Muscle of leg (tissue), 3 donors: ENCODE measurements at regions not wholly inside any gene's neighbourhood (a gene's known extent, or its start where the extent isn't known, plus 50 kb on each side); places are given as distances from the start of the nearest gene placed in this dataset.

Experiments
- DNase-seq: peaks from one replicate; pipeline ENCODE4 v3.0.0; 2013
- H3K27ac ChIP-seq: one replicate; pipeline ENCODE4 v1.5.1; 2013; ENCODE audit warnings: mild to moderate bottlenecking, low read length, control low read depth
- H3K27me3 ChIP-seq: one replicate; pipeline ENCODE4 v1.6.1; 2013; ENCODE audit warnings: low read length; ENCODE audit not compliant: control insufficient read depth, insufficient read depth
- H3K36me3 ChIP-seq: one replicate; pipeline ENCODE4 v1.6.1; 2013; ENCODE audit warnings: low read length; ENCODE audit not compliant: control insufficient read depth, insufficient read depth
- H3K4me1 ChIP-seq: one replicate; pipeline ENCODE4 v1.6.1; 2013; ENCODE audit warnings: low read length; ENCODE audit not compliant: control insufficient read depth, insufficient read depth
- H3K4me3 ChIP-seq: one replicate; pipeline ENCODE4 v1.5.1; 2013; ENCODE audit warnings: low read length, control low read depth
- H3K9me3 ChIP-seq: replicated peaks from 2 replicates; pipeline ENCODE4 v1.6.1; 2013; ENCODE audit warnings: low read depth, low read length; ENCODE audit not compliant: control insufficient read depth
- WGBS: methylation state at CpG from one replicate; pipeline ENCODE4 v1.1.5; 2013; ENCODE audit warnings: missing lambda C conversion rate; ENCODE audit not compliant: insufficient coverage; 5-methylcytosine and 5-hydroxymethylcytosine counted together

GRCh38 chr5:6069496-6070185 is 308.7 kb downstream of the MED10 start:
- no peaks in the 10 kb centered on the region for H3K9me3 ChIP-seq
- H3K27me3 ChIP-seq: no peaks in the 10 kb centered on the region
- no peaks in the 10 kb centered on the region for H3K4me1 ChIP-seq
- no peaks in the 10 kb centered on the region for H3K36me3 ChIP-seq
- WGBS: 30% methylated on average over 2 of the region's 4 CpGs
- no peak for DNase-seq
- H3K27ac ChIP-seq: no peak overlapping the region
- H3K4me3 ChIP-seq: no peak overlapping the region

GRCh38 chr5:6066016-6066415 is 312.3 kb downstream of the MED10 start:
- no peak for DNase-seq
- no peaks in the 10 kb centered on the region for H3K4me1 ChIP-seq
- no peak overlapping the region for H3K4me3 ChIP-seq
- H3K9me3 ChIP-seq: no peaks in the 10 kb centered on the region
- H3K27ac ChIP-seq: no peak overlapping the region
- no peaks in the 10 kb centered on the region for H3K27me3 ChIP-seq
- 40% methylated on average over 1 of the region's 1 CpG for WGBS
- no peaks in the 10 kb centered on the region for H3K36me3 ChIP-seq

- no peaks in the 10 kb centered on the region for H3K27me3 ChIP-seq
Observed at GRCh38 chr5:6059137-6059800, 319.1 kb downstream of the MED10 start.

GRCh38 chr5:6058055-6058715 is 320.2 kb downstream of the MED10 start:
- WGBS: 89% methylated on average over 13 of the region's 14 CpGs
- Histone ChIP-seq H3K27me3 (no peaks in the 10 kb centered on the region), H3K9me3 (no peaks in the 10 kb centered on the region)

More at GRCh38 chr5:6059137-6059800, 319.1 kb downstream of the MED10 start:
- DNase-seq: no peak
- WGBS: 68% methylated on average over 7 of the region's 12 CpGs
- Histone ChIP-seq H3K36me3 (no peaks in the 10 kb centered on the region), H3K4me1 (no peaks in the 10 kb centered on the region), H3K9me3 (no peaks in the 10 kb centered on the region), H3K27ac (no peak overlapping the region), H3K4me3 (no peak overlapping the region)

GRCh38 chr5:6056280-6056679 is 322.1 kb downstream of the MED10 start:
- Histone ChIP-seq H3K27me3 (no peaks in the 10 kb centered on the region), H3K4me3 (no peak overlapping the region)
- WGBS: 80% methylated on average over 1 of the region's 4 CpGs

More at GRCh38 chr5:6058055-6058715, 320.2 kb downstream of the MED10 start:
- Histone ChIP-seq H3K4me3 (no peak overlapping the region), H3K27ac (no peak overlapping the region), H3K4me1 (no peaks in the 10 kb centered on the region), H3K36me3 (no peaks in the 10 kb centered on the region)
- no peak for DNase-seq

GRCh38 chr5:6049662-6050061 is 328.7 kb downstream of the MED10 start:
- Histone ChIP-seq H3K27ac (no peak overlapping the region), H3K9me3 (no peaks in the 10 kb centered on the region), H3K4me1 (no peaks in the 10 kb centered on the region), H3K36me3 (no peaks in the 10 kb centered on the region), H3K27me3 (no peaks in the 10 kb centered on the region), H3K4me3 (no peak overlapping the region)
- WGBS: no CpG with 5 or more reads among the region's 4 CpGs
- no peak for DNase-seq

More at GRCh38 chr5:6056280-6056679, 322.1 kb downstream of the MED10 start:
- Histone ChIP-seq H3K4me1 (no peaks in the 10 kb centered on the region), H3K36me3 (no peaks in the 10 kb centered on the region), H3K27ac (no peak overlapping the region), H3K9me3 (no peaks in the 10 kb centered on the region)
- no peak for DNase-seq

GRCh38 chr5:6048746-6049145 is 329.6 kb downstream of the MED10 start:
- WGBS: 86% methylated on average over 1 of the region's 2 CpGs
- H3K4me1 ChIP-seq: no peaks in the 10 kb centered on the region
- H3K36me3 ChIP-seq: no peaks in the 10 kb centered on the region

GRCh38 chr5:6046296-6046967 is 331.9 kb downstream of the MED10 start:
- 61% methylated on average over 6 of the region's 16 CpGs for WGBS
- no peak overlapping the region for H3K27ac ChIP-seq

More at GRCh38 chr5:6048746-6049145, 329.6 kb downstream of the MED10 start:
- Histone ChIP-seq H3K27me3 (no peaks in the 10 kb centered on the region), H3K27ac (no peak overlapping the region), H3K9me3 (no peaks in the 10 kb centered on the region), H3K4me3 (no peak overlapping the region)
- DNase-seq: no peak

GRCh38 chr5:6043491-6044310 is 334.6 kb downstream of the MED10 start:
- Histone ChIP-seq H3K4me1 (no peaks in the 10 kb centered on the region), H3K9me3 (no peaks in the 10 kb centered on the region), H3K27ac (no peak overlapping the region), H3K27me3 (no peaks in the 10 kb centered on the region), H3K36me3 (no peaks in the 10 kb centered on the region), H3K4me3 (no peak overlapping the region)
- 44% methylated on average over 4 of the region's 13 CpGs for WGBS
- peak; percentile 8 for DNase-seq

More at GRCh38 chr5:6046296-6046967, 331.9 kb downstream of the MED10 start:
- no peaks in the 10 kb centered on the region for H3K4me1 ChIP-seq
- no peak overlapping the region for H3K4me3 ChIP-seq
- no peaks in the 10 kb centered on the region for H3K36me3 ChIP-seq
- H3K27me3 ChIP-seq: no peaks in the 10 kb centered on the region
- DNase-seq: no peak
- H3K9me3 ChIP-seq: no peaks in the 10 kb centered on the region
